H1 (cell line): ENCODE measurements at regions not wholly inside any gene's neighbourhood (a gene's known extent, or its start where the extent isn't known, plus 50 kb on each side); places are given as distances from the start of the nearest gene placed in this dataset.

Experiments
- CHD2 ChIP-seq: IDR thresholded peaks from 2 replicates; pipeline ENCODE4 v1.6.1; 2012; ENCODE audit warnings: low read length, improper control_type of control experiment
- CREB1 ChIP-seq: IDR thresholded peaks from 2 replicates; pipeline ENCODE4 v1.6.1; 2012; ENCODE audit warnings: inconsistent platforms
- CTCF ChIP-seq, 3 experiments: IDR thresholded peaks; 1 replicate in 2 of 3; 2 replicates in 1 of 3; pipeline versions ENCODE4 v1.5.1 to v1.6.1; 2011; ENCODE audit warnings: low read length in 3 of 3, mild to moderate bottlenecking in 3 of 3, inconsistent platforms in 2 of 3, low read depth in 1 of 3, moderate library complexity in 1 of 3; ENCODE audit not compliant: insufficient read depth in 1 of 3; ENCODE audit errors: control extremely low read depth in 1 of 3
- YY1 ChIP-seq: IDR thresholded peaks from 2 replicates; pipeline ENCODE4 v1.6.1; 2011; ENCODE audit warnings: low read depth, mild to moderate bottlenecking, low read length
- TF ChIP-seq, protein P1 (sequence below): IDR thresholded peaks from 2 replicates; pipeline ENCODE4 v1.6.1; 2011; ENCODE audit warnings: low read depth, mild to moderate bottlenecking, low read length; ENCODE audit not compliant: insufficient read depth

DNA sequence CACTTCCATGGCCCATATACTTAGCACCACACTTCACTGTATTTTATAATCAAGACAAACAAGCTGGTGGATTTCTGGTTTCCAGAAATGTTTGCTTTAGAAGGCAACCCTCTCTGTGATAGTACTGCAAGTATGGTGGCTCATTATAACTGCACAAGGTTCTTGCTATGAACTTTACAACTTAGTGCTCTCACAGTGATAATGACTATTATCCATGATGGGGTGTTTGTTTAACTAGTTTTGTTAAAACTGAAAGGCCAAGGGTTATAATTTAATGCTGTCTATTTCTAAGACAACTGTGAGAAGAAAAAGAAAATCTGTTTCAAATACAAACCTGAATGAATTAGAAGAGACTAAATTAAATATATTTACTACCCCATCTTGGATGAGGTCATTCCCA lies 903.2 kb downstream of the ADGRL2 start:
- no peak for TF ChIP-seq CTCF (IDR thresholded peaks at IDR 0.05; ENCODE audit: control extremely low read depth in 1 of 3, insufficient read depth in 1 of 3, low read depth in 1 of 3, low read length in 3 of 3)
- no peak for TF ChIP-seq CREB1
- TF ChIP-seq, protein P1, sequence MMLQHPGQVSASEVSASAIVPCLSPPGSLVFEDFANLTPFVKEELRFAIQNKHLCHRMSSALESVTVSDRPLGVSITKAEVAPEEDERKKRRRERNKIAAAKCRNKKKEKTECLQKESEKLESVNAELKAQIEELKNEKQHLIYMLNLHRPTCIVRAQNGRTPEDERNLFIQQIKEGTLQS, result no peak
- no peak for TF ChIP-seq CHD2
- no peak for TF ChIP-seq YY1
